COR-L47 (cell line): ENCODE measurements at regions not wholly inside any gene's neighbourhood (a gene's known extent, or its start where the extent isn't known, plus 50 kb on each side); places are given as distances from the start of the nearest gene placed in this dataset.
"Not testable (repeated sequence)": the region's sequence is repeated elsewhere in the genome, so short reads cannot be mapped to it uniquely, and the experiment has no call there.

Source experiments
- DNase-seq: peaks from one replicate; lab custom pipeline; 2025; lab: John Stamatoyannopoulos, UW

- DNase-seq, result no peak
These were observed 151.4 kb upstream of the FERD3L start for GRCh38 chr7:19296617-19297016.

DNA sequence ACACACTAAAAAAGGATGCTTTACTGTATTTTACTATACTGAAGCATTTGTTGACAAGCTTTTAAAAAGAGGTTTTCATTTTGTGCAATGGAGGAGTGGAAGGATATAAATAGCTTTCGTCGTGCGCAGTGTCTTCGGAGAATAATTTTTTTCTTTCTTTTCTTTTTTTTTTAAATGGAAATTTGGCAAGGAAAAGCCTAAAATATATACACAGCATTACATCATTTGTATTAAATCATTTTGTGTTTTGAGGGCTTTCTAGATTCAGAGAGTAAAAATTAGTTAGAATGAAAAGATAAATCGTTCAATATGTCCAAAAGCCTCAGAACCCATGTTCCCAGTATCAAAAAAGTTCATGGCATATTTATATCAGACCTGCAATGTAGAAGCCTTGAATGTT, 150.2 kb upstream of the FERD3L start:
- no peak for DNase-seq

- DNase-seq, result no peak
These were observed 149.4 kb upstream of the FERD3L start for GRCh38 chr7:19294619-19295018.

GRCh38 chr7:19293431-19293830, 148.2 kb upstream of the FERD3L start:
- DNase-seq, result no peak

GRCh38 chr7:19290968-19291367, 145.7 kb upstream of the FERD3L start:
- peak; percentile 12 for DNase-seq

DNA sequence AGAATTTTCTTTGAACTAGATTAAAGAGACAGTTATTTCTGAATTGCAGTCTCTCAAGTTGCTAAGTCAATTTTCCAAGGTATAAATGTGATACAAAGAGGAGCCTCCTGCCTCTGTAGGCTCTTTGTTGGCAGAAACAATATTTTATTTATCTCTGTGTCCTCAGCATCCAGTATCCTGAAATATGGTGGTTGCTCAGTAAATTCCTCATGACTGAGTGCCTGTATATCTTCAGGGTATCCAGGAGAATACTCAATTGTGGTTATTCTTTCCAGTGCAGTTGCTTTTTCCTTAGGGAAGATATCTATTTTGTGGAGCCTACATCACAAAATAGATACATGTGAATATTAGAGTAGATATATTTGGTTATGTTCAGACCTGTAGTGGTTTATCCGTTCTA, 144.8 kb upstream of the FERD3L start:
- DNase-seq, result no peak

GRCh38 chr7:19284596-19285300, 139.5 kb upstream of the FERD3L start:
- no peak for DNase-seq

GRCh38 chr7:19284136-19284535, 138.9 kb upstream of the FERD3L start:
- no peak for DNase-seq

- DNase-seq, result no peak
These were observed 129.8 kb upstream of the FERD3L start for GRCh38 chr7:19275000-19275399.

- DNase-seq, result not testable (repeated sequence)
These were observed 127.1 kb upstream of the FERD3L start for GRCh38 chr7:19272329-19272728.

DNA sequence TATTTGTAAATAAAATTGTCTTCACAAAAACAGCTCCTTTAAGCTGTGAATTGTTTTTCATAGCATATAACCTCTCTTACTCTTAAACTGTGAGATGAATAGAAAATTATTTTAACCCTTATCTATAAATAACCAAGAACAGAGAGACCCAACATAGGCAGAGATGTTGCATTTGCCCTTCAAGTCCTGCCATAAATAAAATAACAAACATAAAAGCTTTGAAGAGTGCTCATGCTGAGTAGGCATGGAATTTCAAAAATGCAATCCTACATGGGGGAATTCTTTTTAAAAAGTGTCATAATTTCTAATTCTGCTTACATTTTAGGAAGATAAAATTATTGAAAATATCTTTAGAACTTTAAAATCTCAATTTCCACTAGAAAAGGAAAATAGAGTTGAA, 124.1 kb upstream of the FERD3L start:
- DNase-seq, result no peak

GRCh38 chr7:19268737-19269136, 123.5 kb upstream of the FERD3L start:
- DNase-seq, result no peak

DNA sequence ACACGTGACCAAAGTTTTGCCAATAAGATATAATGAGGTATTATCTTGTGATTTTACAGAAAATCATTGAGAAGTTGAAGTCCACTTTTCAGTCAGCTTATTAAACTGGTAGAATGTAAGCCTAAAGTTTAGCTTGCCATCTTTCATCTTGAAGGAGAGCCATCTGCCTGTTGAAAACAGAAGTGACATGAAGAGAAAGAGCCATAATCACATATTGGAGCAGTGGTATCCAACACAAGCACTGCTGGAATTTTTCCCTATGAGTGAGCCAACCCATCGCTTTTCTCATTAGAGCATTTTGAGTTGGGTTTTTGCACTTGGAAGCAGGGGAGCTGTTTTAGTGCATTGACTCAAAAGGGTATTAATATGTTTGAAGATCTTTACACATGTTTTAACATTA, 117.6 kb upstream of the FERD3L start:
- DNase-seq, result no peak

DNA sequence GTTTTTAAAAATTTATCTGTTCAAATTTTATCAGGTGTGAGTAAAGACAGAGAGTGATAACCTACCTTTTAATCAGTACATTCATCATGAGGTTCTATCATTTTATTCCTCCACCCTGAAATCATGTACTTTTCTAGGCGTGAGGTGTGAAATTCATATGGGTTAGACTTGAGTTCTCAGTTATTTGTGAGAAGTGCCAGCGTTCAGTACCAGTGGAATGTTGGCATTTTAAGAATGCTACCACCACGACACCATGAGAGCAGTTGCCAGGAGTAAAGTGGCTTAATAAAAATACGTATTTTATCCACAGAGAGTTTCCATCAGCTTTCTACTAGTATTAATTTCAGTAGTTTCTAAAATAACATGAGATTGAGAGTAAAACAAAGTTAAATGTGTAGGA, 104.1 kb upstream of the FERD3L start:
- no peak for DNase-seq

- no peak for DNase-seq
These were observed 103.5 kb upstream of the FERD3L start for GRCh38 chr7:19248681-19249080.

DNA sequence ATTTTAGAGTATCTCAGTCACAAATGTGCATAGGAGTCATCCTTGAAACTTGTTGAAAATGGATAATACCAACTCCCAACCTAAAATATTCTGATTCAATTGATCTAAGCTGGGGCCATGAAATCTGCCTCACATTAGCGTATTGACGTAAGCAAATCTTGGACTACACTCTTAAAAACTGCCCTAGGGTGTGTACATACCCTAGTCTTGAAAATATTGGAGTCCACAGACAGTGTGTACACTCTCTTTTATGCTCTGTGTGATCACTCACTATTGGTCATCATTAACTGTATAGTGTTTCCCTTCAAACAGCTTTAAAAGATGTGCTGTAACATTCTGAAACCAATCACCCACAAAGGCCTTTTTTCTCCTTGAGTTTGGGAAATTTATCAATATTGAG, 102.9 kb upstream of the FERD3L start:
- DNase-seq, result no peak

- DNase-seq, result no peak
These were observed 101.8 kb upstream of the FERD3L start for GRCh38 chr7:19247017-19247416.

DNA sequence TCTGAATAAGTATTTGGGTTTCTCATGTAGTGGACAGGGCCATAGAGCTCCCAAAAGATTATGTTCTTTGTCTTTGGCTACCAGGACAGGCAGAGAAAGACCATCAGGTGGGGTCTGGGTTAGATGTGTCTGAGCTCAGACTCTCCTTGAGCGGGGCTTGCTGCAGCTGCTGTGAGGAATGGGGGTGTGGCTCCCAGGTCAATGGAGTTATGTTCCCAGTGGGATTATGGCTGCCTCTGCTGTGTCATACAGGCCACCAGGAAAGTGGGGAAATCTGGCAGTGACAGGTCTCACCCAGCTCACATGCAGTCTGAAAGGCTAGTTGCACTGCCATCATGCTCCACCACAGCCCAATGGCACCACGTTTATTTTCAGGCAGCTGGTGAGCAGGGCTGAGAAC, 97.0 kb upstream of the FERD3L start:
- no peak for DNase-seq

- DNase-seq, result no peak
These were observed 94.7 kb upstream of the FERD3L start for GRCh38 chr7:19239951-19240350.

GRCh38 chr7:19235680-19236079, 90.5 kb upstream of the FERD3L start:
- no peak for DNase-seq

DNA sequence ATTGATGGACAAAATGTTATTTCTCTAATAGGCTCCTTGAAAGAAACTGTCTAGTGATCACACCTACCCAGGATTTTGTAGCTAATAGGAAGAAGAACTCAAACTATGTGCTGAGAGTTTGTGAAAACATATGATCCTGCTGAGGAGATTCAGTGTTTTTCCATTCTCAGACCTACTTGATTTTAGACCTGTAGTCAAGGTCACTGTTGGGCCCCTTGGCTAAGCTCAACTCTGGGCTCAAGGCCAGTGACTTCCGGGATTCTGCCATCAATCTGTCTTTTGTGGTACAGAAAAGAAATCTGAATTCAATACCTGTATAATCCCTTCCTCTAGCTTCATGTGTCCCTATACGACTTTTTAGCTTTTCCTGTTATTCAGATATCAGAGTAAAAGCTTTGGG, 79.7 kb upstream of the FERD3L start:
- no peak for DNase-seq

DNA sequence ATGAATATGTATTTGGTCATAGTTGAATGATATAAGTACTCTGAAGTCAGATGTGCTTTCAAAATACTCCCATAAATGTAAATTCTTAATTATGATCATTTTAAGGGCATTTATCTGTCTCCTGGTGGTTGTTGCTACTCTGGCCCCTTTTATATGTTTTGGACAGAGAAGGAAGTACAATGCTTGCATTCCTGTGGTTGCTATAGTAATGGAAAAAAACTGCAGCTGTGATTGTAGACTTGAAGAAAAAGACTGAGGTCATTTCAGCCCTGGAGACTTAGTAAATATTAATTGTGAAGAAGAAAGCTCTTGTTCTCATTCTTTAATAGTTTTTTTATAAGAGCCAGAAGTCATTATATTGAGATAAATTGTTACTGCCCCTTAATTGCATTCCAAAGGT, 70.2 kb upstream of the FERD3L start:
- no peak for DNase-seq

- DNase-seq, result peak; percentile 26
These were observed 68.5 kb upstream of the FERD3L start for GRCh38 chr7:19213746-19214145.

GRCh38 chr7:19210893-19211413, 65.7 kb upstream of the FERD3L start:
- DNase-seq, result no peak
